B cell (primary cell): ENCODE measurements at regions not wholly inside any gene's neighbourhood (a gene's known extent, or its start where the extent isn't known, plus 50 kb on each side); places are given as distances from the start of the nearest gene placed in this dataset.

Experiments used
- CTCF ChIP-seq: fragments of 200-600 bp; IDR thresholded peaks from one replicate; pipeline ENCODE4 v1.8.0; 2022; ENCODE audit warnings: antibody characterized with exemption, mild to moderate bottlenecking
- EZH2 ChIP-seq: IDR thresholded peaks from 2 replicates; pipeline ENCODE4 v1.6.1; 2012; ENCODE audit warnings: borderline replicate concordance, low read depth, mild to moderate bottlenecking, moderate library complexity, low read length; ENCODE audit not compliant: insufficient read depth, poor library complexity, severe bottlenecking

- TF ChIP-seq CTCF (no peak), EZH2 (no peak)
Measured at GRCh38 chr3:21860657-21861056, 109.6 kb upstream of the ZNF385D start.
